ENCODE measurements at regions not wholly inside any gene's neighbourhood (a gene's known extent, or its start where the extent isn't known, plus 50 kb on each side); places are given as distances from the start of the nearest gene placed in this dataset.

DNA sequence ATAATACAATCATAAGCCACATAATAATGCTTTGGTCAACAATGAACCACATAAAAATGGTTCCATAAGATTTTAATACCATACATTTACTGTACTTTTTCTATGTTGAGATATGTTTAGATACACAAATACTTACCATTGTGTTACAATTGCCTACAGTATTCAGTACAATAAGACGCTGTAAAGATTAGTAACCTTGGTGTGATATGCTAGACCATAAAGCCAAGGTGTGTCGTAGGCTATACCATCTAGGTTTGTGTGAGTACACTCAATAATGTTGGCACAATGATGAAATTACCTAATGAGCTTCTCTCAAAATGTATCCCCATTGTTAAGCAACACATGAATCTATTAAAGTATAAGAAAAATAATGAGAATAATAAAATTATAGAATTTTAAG lies 662.3 kb downstream of the SATB2 start:
- DNase-seq (ENCODE audit: low spot score): no peak

DNA sequence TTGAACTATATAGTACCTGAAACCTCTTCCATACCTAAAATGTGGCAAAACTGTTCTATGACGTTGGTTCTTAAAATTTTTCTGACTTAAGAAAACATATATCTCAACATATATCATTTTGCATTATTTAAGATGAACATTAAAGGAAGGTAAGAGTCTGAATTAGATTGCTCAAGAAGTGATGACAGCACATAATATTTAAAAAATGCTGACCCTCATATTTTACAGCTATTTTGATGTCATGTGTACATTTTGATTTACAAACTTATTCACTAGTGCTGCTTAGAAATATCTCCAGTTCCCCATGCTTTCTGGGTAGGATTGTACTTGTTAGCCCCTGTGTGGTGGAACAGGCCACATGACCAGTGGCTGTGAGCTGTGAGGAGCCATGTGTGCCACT lies 666.1 kb downstream of the SATB2 start:
- no peak for DNase-seq (ENCODE audit: low spot score)

- no peak for DNase-seq (ENCODE audit: low spot score)
Observed at GRCh38 chr2:198788676-198789075, 669.1 kb downstream of the SATB2 start.

- no peak for DNase-seq (ENCODE audit: low spot score)
Observed at GRCh38 chr2:198782734-198783133, 675.0 kb downstream of the SATB2 start.

DNA sequence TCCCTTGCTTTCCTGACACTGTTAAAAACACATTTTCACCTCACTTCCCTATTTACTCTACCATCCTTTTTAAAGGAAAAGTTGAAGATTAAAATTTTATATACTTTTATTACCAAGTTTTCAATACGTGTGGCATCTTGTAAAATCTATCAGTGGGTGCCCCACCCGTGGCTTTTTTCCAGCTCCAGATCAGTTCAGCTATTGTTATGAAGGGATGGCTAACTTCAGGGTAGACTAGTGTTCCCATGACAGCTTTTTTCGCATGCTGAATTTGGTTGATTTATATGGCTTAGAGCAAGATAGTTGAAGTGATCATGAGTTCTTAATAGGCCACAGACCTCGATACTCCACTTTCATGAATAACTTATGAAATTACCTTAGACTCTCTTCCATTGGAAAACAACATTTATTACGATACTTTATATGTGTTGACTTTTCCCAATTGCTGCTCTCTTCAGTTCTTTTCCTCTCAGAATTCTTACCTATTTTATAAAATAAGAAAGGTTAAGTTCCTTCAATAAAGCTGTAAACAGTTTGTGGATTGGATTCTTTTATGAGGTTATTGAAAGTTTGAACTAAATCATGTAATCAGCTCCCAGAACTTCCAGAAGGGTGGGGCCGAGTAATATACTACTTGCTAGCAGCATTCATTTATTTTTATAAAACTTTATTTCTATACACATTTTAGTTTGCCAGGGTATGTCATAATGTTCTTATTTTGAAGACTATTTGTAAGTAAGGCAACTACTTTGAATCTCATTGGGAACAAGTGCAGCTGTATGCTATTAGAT lies 680.9 kb downstream of the SATB2 start:
- no peak for DNase-seq (ENCODE audit: low spot score)

DNA sequence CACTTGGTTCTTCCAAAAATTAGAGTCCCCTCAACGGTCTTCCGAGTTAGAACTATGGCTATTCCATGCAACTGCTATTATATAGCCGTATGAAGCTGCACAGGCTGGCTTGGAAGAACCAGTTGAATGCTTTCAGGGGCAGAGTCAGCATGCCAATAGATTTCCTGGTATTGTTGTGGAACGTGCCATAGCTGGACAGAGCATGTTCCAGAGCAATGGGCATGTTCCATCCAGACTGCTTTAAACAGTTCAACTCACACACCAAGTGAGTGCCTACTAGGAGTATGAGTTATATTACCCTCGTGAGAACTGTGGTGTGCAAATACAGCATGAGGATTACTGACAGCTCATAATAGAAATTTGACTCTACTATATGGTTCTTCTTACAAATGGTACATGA lies 682.0 kb downstream of the SATB2 start:
- DNase-seq (ENCODE audit: low spot score): no peak

DNA sequence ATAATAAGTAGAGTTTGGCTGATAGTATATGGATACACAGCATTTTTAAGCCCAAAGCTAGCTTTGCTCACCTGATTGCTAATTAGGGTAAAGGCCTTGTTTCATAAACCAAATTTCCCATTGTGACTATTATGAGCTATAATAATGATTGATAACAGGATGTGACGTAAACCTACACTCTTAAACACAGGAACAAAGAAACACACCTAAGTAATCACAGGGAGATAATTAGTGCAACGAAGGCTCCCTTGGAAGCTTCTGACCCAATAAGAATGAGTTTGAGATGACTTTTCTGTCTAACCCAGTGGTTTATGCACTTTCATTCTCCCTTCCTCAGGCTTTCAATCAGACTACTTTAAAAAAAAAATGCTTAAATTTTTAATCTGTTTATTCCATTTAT lies 683.2 kb downstream of the SATB2 start:
- DNase-seq (ENCODE audit: low spot score): no peak

DNA sequence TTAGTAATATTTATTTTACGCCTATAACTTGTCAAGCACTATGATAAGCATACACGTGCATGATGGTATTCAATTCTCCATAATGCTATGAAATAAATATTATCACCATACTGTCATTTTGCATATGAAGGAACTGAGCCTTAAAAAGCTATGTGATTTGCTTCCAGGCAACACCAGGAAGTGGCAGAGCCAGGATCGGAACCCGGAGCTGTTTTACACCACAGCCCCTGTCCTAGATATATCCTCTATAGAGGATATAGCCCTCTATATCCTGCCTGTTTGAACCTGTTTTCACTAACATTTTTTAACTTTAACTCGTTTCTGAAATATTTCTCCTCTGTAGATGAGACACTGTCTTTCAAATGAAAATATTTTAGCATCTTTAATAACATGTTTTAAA lies 690.0 kb downstream of the SATB2 start:
- DNase-seq (ENCODE audit: low spot score): no peak

DNA sequence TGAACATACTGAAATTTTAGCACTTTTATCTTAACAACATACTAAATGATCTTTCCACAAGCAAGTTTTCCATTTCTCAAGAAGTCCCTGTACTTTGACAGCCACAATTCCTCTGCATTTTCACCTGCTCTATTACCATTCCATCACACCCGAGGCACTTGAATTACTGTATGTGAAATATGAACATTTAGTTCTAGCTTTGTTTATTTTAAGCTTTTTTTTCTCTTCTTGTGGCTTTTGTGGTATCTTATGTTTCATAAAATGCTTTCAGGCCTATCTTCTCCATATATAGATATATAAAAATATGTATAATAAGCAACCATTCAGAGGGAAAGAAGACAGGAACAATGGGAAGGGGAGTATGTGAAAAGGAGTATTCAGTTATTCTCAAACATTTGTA lies 693.9 kb downstream of the SATB2 start:
- no peak for DNase-seq (ENCODE audit: low spot score)

GRCh38 chr2:198762441-198762840 lies 695.3 kb downstream of the SATB2 start:
- no peak for DNase-seq (ENCODE audit: low spot score)

- no peak for DNase-seq (ENCODE audit: low spot score)
Observed at GRCh38 chr2:198757069-198757468, 700.7 kb downstream of the SATB2 start.

DNA sequence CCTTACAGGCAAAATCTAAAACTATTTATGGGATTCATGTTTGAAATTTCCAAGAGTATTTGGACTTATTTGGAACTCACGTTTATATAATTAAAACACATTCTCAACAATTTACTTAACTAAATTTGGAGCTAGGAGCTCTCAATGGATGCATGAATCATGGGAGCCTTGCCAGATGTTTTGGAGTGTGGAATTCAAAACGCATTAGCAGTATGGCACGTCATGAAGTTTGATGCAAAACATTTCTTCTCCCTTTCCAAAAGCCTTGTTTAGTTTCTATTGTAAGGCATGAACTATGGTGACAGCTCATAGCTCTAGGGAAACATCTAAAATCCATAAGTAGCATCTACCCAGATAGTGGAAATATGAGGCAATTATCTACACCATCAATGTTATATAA lies 701.6 kb downstream of the SATB2 start:
- no peak for DNase-seq (ENCODE audit: low spot score)

GRCh38 chr2:198753101-198753500 lies 704.6 kb downstream of the SATB2 start:
- no peak for DNase-seq (ENCODE audit: low spot score)

DNA sequence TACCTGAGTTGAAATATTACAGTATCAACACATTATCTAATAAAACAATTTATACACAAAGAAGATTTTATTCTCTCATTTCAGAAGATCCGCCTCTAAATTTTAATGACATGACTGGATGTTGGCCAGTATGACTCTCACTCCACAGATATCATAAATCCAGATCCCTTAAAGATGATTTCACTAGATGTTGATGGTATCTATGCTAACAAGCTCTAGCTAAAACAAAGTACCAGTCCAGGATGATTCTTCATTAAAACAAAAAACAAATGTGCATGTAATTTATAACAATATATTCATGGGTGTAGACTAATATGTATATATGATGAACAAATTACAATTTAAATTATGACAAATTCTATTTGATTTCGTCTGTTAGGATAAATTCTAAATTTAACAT lies 708.4 kb downstream of the SATB2 start:
- no peak for DNase-seq (ENCODE audit: low spot score)

DNA sequence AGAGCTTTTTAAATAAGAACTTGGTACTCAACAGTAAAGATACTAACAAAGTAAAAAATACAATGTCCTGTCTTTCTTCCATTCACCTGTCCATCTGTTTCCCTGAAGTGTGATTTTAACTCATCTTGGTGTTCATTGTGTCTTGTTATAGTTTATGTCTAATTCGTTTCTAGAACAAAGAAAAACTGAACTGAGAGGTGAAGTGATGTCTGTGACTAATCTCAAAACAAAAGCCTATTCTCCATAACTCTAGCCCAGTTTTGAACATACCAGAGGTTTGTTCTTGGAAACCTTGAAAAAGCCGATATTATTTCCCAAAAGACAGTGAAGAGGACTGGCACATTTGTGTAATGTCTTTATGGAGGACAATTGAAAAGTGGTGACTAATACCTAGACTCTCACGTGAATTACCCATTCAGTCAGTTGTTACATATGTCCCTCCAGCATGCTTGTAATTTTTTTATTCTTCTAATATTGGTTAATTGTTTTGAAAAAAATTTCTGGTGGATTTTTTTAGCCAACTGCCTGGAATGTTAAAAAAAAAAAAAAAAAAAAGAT lies 725.8 kb downstream of the SATB2 start:
- no peak for DNase-seq (ENCODE audit: low spot score)

- DNase-seq (ENCODE audit: low spot score): no peak
Observed at GRCh38 chr2:198720266-198720665, 737.5 kb downstream of the SATB2 start.

DNA sequence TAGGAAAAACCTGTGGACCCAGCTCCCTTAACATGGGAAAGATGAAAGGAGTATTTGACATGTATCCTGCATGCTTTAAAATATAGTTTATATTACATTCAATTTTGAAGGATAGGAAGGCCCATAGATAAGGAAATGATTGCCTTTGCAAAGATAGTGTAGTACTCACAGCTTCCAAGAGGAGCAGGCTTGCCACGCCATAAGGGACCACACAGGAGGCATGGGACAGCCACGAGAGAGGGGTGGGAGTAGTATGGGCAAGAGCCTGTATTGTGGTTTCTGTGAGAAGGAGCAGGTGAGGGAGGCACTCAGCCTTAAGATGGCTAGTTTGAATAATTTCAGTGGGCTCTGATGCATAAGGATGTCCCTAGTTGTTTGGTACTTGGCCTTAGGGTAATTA lies 740.3 kb downstream of the SATB2 start:
- DNase-seq (ENCODE audit: low spot score): no peak

DNA sequence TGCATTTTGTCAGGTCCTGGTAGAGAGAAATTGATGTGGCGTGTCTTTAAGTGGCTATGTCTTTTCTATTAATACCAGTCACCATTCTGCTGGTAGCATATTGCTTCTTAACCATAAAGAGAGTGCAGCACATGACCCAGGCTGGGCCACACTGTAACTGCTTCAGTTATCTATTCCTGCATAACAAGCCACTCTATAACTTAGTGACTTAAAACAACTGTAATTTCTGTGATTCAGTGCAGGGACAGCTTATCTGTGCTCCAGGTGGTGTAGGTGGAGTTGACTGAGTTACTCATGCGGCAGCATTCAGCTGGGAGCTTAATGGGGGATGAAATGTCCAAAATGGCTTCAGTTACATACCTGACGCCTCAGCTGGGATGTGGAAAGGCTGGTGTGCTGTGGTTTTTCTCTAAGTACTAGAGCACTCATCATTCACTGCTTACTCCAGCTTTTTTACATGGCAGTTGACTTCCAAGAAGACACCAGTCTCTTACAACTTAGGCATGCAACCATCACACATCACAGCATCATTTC lies 742.4 kb downstream of the SATB2 start:
- DNase-seq (ENCODE audit: low spot score): no peak

GRCh38 chr2:198712485-198712884 lies 745.3 kb downstream of the SATB2 start:
- DNase-seq (ENCODE audit: low spot score): no peak

DNA sequence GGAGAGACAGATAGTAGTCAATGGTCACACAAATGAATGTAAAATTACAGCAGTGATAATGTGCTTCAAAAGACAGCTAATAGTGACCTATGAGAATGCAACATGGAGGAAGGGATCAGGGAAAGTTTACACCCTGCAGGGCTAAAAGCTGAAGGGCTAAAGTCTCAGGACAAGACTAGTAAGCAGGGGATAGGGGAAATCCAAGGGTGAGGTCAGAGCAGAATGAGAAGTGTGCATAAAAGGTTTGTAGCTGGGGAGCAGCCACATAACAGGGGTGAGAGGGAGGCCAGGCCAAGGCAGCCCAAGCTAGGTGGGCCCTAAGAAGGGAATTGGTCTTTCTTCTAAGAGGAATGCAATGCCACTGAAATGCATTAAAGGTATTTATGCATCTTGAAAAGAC lies 746.3 kb downstream of the SATB2 start:
- DNase-seq (ENCODE audit: low spot score): no peak

DNA sequence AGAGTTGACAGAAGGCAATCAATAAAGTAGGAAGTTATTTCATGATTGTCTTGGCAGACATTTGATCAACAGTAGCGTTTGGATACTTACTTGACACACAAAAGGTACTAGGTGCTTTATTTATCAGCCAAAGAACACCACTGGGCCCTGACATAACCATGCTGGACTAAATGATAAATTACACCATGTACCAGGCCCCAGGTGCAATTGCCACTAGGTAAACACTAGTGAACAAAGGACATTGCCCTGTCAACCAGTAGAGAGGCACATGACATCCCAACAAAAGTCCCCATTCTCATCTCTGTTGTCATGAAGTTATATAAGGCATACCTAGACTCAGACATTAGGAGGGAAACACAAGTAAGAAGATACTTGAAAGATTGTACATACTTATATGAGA lies 747.2 kb downstream of the SATB2 start:
- DNase-seq (ENCODE audit: low spot score): no peak

GRCh38 chr2:198706476-198707082 lies 751.2 kb downstream of the SATB2 start:
- no peak for DNase-seq (ENCODE audit: low spot score)

DNA sequence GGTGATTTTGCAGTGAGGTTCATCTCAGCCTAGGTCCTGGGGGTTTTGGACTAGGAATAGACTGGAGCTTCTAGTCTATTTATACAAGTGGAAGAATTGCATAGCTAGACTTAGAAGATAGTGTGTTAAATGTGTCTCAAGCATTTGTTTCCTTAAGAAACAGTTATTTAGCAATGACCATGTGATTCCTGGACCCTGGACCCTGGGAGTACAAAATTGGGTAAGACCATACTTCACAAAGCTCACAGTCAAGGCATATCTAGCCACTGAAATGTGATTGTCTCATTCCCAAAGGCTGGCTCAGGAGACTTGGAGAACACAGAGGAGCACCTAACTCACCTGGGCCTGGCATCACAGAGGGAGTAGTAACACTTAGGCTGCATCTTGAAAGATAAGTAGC lies 754.5 kb downstream of the SATB2 start:
- DNase-seq (ENCODE audit: low spot score): no peak
